ENCODE measurements at regions not wholly inside any gene's neighbourhood (a gene's known extent, or its start where the extent isn't known, plus 50 kb on each side); places are given as distances from the start of the nearest gene placed in this dataset.
A peak's percentile ranks its signal among the peaks of the same experiment; 100 is the strongest.

DNA sequence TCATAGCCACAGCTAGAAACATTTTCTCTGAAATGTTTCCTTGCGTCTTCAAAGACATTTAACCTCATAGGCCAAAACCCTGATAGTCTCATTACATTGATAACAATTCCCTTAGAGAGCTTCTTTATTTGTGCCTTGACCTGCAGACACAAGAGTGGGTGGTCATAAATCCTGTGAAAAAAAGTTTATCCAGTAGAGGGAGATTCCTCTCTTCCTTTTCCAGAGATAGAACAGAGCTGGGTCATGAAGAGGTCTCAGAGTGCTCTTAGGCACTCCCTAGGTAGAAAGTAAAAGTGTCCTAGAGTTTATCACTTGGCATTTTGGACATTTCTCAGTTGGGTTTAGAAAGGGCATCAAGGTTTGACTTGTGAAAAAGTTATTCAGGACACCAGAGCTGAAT lies 426.1 kb downstream of the NUF2 start:
- TF ChIP-seq, protein P1, sequence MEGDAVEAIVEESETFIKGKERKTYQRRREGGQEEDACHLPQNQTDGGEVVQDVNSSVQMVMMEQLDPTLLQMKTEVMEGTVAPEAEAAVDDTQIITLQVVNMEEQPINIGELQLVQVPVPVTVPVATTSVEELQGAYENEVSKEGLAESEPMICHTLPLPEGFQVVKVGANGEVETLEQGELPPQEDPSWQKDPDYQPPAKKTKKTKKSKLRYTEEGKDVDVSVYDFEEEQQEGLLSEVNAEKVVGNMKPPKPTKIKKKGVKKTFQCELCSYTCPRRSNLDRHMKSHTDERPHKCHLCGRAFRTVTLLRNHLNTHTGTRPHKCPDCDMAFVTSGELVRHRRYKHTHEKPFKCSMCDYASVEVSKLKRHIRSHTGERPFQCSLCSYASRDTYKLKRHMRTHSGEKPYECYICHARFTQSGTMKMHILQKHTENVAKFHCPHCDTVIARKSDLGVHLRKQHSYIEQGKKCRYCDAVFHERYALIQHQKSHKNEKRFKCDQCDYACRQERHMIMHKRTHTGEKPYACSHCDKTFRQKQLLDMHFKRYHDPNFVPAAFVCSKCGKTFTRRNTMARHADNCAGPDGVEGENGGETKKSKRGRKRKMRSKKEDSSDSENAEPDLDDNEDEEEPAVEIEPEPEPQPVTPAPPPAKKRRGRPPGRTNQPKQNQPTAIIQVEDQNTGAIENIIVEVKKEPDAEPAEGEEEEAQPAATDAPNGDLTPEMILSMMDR (IDR thresholded peaks at IDR 0.05), result no peak
- Histone ChIP-seq H3K27ac (no peak overlapping the region), H3K4me3 (no peak overlapping the region), H3K27me3 (no peaks in the 10 kb centered on the region), H3K36me3 (no peaks in the 10 kb centered on the region), H3K9me3 (peaks cover 0 to 30% of the 10 kb centered on the region in 2 donors), H3K4me1 (no peaks in the 10 kb centered on the region)
- ATAC-seq (peak; percentile 32), DNase-seq (no peak)
- intact Hi-C loops (cut with DNase I), result no loop called here

GRCh38 chr1:163758977-163759670 lies 437.4 kb downstream of the NUF2 start:
- H3K36me3 ChIP-seq, result no peaks in the 10 kb centered on the region
- H3K27me3 ChIP-seq, result no peaks in the 10 kb centered on the region
- no peak overlapping the region for H3K27ac ChIP-seq
- peaks cover 0 to 21% of the 10 kb centered on the region in 2 donors for H3K9me3 ChIP-seq
- no peaks in the 10 kb centered on the region for H3K4me1 ChIP-seq
- no peak overlapping the region for H3K4me3 ChIP-seq
- ATAC-seq, result no peak
- TF ChIP-seq, protein P1 (IDR thresholded peaks at IDR 0.05), result no peak
- DNase-seq, result no peak
- intact Hi-C loops (cut with DNase I), result no loop called here

DNA sequence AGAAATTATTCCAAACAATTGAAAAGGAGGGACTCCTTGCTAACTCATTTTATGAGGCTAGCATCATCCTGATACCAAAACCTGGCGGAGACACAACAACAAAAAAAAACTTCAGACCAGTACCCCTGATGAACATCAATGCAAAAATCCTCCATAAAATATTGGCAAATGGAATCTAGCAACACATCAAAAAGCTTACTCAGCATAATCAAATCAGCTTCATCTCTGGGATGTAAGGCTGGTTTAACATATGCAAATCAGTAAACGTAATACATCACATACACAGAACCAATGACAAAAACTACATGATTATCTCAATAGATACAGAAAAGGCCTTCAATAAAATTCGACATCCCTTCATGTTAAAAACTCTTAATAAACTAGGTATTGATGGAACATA lies 440.1 kb downstream of the NUF2 start:
- intact Hi-C loops (cut with DNase I), result no loop called here
- DNase-seq (no peak), ATAC-seq (no peak)
- TF ChIP-seq, protein P1 (IDR thresholded peaks at IDR 0.05), result no peak
- no peaks in the 10 kb centered on the region for H3K36me3 ChIP-seq
- peaks cover 0 to 18% of the 10 kb centered on the region in 2 donors for H3K9me3 ChIP-seq
- H3K4me1 ChIP-seq, result no peaks in the 10 kb centered on the region
- H3K4me3 ChIP-seq, result no peak overlapping the region
- no peaks in the 10 kb centered on the region for H3K27me3 ChIP-seq
- no peak overlapping the region for H3K27ac ChIP-seq

GRCh38 chr1:163766257-163766918 lies 444.6 kb downstream of the NUF2 start:
- intact Hi-C loops (cut with DNase I), result no loop called here
- Histone ChIP-seq H3K9me3 (peaks cover 0 to 4% of the 10 kb centered on the region in 2 donors), H3K4me1 (no peaks in the 10 kb centered on the region), H3K4me3 (no peak overlapping the region), H3K36me3 (no peaks in the 10 kb centered on the region), H3K27ac (no peak overlapping the region), H3K27me3 (no peaks in the 10 kb centered on the region)
- DNase-seq (no peak), ATAC-seq (no peak)
- TF ChIP-seq, protein P1 (IDR thresholded peaks at IDR 0.05), result no peak

DNA sequence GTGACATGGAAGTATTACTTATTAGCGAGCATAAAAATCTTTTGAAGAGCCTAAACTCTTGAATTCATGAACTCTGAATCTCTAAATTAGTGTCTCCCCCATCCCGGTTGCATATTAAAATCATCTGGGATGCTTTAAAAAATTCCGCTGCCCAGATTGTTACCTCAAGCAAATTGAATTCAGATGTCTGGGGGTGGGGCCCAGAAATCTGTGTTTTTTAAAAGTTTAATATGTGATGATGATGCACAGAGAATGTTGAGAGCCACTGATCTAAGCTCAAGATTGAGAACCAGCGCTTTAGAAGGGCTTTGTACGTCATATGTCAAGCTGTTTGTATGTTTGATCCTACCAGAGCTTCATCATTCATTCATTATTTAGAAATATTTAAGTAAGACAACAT lies 446.8 kb downstream of the NUF2 start:
- no peak overlapping the region for H3K4me3 ChIP-seq
- intact Hi-C loops (cut with DNase I), result no loop called here
- H3K27ac ChIP-seq, result no peak overlapping the region
- no peaks in the 10 kb centered on the region for H3K36me3 ChIP-seq
- no peaks in the 10 kb centered on the region for H3K27me3 ChIP-seq
- no peak for DNase-seq
- H3K4me1 ChIP-seq, result no peaks in the 10 kb centered on the region
- no peak for ATAC-seq
- TF ChIP-seq, protein P1 (IDR thresholded peaks at IDR 0.05), result no peak
- no peaks in the 10 kb centered on the region for H3K9me3 ChIP-seq

Measured in left lung (tissue), 4 donors.